Neural progenitor cell (in vitro differentiated cells): ENCODE measurements at regions not wholly inside any gene's neighbourhood (a gene's known extent, or its start where the extent isn't known, plus 50 kb on each side); places are given as distances from the start of the nearest gene placed in this dataset.

Source experiments
- CTCF ChIP-seq: fragments of 200-600 bp; sonication (generic); IDR thresholded peaks from 2 replicates; pipeline ENCODE4 v1.5.1; 2017; ENCODE audit warnings: antibody characterized with exemption, mild to moderate bottlenecking
- EZH2 ChIP-seq: fragments of 200-600 bp; sonication (generic); IDR thresholded peaks from 2 replicates; pipeline ENCODE4 v1.6.1; 2017; ENCODE audit warnings: antibody characterized with exemption, mild to moderate bottlenecking, moderate library complexity
- EZH2phosphoT487 ChIP-seq: fragments of 200-600 bp; sonication (generic); IDR thresholded peaks from 2 replicates; pipeline ENCODE4 v1.6.1; 2017; ENCODE audit warnings: antibody characterized with exemption

- TF ChIP-seq CTCF (no peak), EZH2 (no peak), EZH2phosphoT487 (no peak)
Measured at GRCh38 chr5:33072296-33072695, 361.2 kb downstream of the NPR3 start.
